ENCODE measurements at regions not wholly inside any gene's neighbourhood (a gene's known extent, or its start where the extent isn't known, plus 50 kb on each side); places are given as distances from the start of the nearest gene placed in this dataset.

DNA sequence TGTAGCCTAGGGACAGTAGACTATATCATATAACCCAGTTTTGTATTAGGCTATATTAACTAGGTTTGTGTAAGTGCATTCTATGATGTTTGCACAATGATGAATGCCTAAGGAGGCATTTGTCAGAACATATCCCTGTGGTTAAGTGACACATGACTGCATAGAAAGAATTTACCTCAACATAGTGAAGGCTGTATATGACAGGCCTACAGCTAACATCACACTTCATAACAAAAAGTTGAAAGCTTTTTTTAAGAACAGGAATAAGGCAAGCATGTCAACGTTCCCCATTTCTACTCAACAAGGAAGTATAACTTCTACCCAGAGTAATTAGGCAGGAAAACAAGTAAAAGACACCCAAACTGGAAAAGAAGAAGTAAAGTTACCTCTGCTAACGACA is 165.9 kb upstream of the NDST4 start:
- TF ChIP-seq CREB1 (IDR thresholded peaks at IDR 0.05; ENCODE audit: low read depth) (no peak), YY1 (IDR thresholded peaks at IDR 0.05; ENCODE audit: low read depth) (no peak), EP300 (IDR thresholded peaks at IDR 0.05; ENCODE audit: borderline replicate concordance) (no peak)
- TF ChIP-seq, protein P1, sequence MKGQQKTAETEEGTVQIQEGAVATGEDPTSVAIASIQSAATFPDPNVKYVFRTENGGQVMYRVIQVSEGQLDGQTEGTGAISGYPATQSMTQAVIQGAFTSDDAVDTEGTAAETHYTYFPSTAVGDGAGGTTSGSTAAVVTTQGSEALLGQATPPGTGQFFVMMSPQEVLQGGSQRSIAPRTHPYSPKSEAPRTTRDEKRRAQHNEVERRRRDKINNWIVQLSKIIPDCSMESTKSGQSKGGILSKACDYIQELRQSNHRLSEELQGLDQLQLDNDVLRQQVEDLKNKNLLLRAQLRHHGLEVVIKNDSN (IDR thresholded peaks at IDR 0.05) = no peak
